ENCODE measurements at regions not wholly inside any gene's neighbourhood (a gene's known extent, or its start where the extent isn't known, plus 50 kb on each side); places are given as distances from the start of the nearest gene placed in this dataset.

DNA sequence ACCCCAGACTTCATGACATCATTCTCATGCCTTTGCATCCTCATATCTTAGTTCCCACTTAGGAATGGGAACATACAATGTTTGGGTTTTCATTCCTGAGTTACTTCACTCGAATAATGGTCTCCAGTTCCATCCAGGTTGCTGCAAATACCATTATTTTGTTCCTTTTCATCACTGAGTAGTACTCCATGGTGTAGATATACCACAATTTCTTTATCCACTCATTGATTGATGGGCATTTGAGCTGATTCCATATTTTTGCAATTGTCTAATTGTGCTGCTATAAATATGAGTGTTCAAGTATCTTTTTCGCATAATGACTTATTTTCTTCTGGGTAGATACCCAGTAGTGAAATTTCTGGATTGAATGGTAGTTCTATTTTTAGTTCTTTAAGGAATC, 1026.8 kb downstream of the STPG2 start:
- H3K9ac ChIP-seq (ENCODE audit: low read length in 3 of 3), result no peak overlapping the region
- H3K9me3 ChIP-seq (ENCODE audit: control insufficient read depth in 2 of 3, insufficient read depth in 1 of 3, low read length in 3 of 3), result no peaks in the 10 kb centered on the region
- DNase-seq (no peak), FAIRE-seq (no peak)
- intact Hi-C loops (cut with DNase I), result no loop called here
- no peak overlapping the region for H3K4me3 ChIP-seq (ENCODE audit: low read length in 3 of 3)
- H3K4me1 ChIP-seq (ENCODE audit: control insufficient read depth in 2 of 3, insufficient read depth in 2 of 3, low read depth in 1 of 3, low read length in 3 of 3), result no peaks in the 10 kb centered on the region
- TF ChIP-seq, protein P1, sequence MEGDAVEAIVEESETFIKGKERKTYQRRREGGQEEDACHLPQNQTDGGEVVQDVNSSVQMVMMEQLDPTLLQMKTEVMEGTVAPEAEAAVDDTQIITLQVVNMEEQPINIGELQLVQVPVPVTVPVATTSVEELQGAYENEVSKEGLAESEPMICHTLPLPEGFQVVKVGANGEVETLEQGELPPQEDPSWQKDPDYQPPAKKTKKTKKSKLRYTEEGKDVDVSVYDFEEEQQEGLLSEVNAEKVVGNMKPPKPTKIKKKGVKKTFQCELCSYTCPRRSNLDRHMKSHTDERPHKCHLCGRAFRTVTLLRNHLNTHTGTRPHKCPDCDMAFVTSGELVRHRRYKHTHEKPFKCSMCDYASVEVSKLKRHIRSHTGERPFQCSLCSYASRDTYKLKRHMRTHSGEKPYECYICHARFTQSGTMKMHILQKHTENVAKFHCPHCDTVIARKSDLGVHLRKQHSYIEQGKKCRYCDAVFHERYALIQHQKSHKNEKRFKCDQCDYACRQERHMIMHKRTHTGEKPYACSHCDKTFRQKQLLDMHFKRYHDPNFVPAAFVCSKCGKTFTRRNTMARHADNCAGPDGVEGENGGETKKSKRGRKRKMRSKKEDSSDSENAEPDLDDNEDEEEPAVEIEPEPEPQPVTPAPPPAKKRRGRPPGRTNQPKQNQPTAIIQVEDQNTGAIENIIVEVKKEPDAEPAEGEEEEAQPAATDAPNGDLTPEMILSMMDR (IDR thresholded peaks at IDR 0.05; ENCODE audit: borderline replicate concordance, extremely low read depth, insufficient read depth), result no peak
- H3K27ac ChIP-seq (ENCODE audit: low read depth in 2 of 2, low read length in 2 of 2), result no peak overlapping the region
- no peaks in the 10 kb centered on the region for H3K27me3 ChIP-seq (ENCODE audit: control insufficient read depth, insufficient read depth, low read length)
- H3K36me3 ChIP-seq (ENCODE audit: control insufficient read depth in 2 of 3, insufficient read depth in 3 of 3, low read length in 3 of 3), result no peaks in the 10 kb centered on the region

DNA sequence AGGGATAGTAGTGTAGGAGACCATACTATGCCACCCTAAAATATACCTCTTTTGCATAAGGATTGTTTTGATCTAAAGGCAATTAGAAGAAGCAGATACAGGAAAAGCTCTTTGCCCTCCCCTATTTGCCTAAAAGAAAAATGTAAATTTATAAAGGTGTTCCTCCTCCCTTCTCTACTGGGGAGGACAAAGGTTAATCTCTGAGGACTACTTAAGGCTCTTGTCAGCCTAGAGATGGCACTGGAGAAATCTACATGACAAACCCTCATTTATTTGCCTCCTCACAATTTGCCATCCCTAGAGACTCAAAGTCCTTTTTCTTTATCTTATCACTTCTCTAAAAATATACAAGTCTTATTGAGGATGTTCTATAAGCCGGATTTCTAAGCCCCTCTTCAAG, 1021.8 kb downstream of the STPG2 start:
- Histone ChIP-seq H3K4me3 (ENCODE audit: low read length in 3 of 3) (no peak overlapping the region), H3K9me3 (ENCODE audit: control insufficient read depth in 2 of 3, insufficient read depth in 1 of 3, low read length in 3 of 3) (no peaks in the 10 kb centered on the region), H3K4me1 (ENCODE audit: control insufficient read depth in 2 of 3, insufficient read depth in 2 of 3, low read depth in 1 of 3, low read length in 3 of 3) (no peaks in the 10 kb centered on the region), H3K9ac (ENCODE audit: low read length in 3 of 3) (no peak overlapping the region), H3K36me3 (ENCODE audit: control insufficient read depth in 2 of 3, insufficient read depth in 3 of 3, low read length in 3 of 3) (no peaks in the 10 kb centered on the region), H3K27me3 (ENCODE audit: control insufficient read depth, insufficient read depth, low read length) (no peaks in the 10 kb centered on the region), H3K27ac (ENCODE audit: low read depth in 2 of 2, low read length in 2 of 2) (no peak overlapping the region)
- TF ChIP-seq, protein P1 (IDR thresholded peaks at IDR 0.05; ENCODE audit: borderline replicate concordance, extremely low read depth, insufficient read depth), result no peak
- DNase-seq (no peak), FAIRE-seq (no peak)
- intact Hi-C loops (cut with DNase I), result no loop called here

DNA sequence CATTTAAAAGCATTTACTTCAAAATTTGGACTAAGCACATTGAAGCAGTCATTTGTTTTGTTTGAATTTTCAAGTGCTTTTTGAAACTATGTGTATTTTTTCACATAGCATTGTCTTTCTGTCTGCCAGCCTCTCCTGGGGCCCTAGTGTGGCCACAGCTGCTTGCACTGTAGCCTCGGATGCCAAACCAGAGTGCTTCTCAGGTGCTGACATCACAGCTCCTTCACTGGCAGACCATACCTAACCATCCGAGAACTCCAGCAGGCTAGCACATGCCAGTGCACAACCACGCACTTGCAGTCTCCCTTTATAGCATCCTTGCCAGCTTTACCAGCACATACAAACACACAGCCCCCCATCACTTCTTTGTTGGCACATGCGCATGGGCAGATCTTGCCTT, 1019.7 kb downstream of the STPG2 start:
- H3K36me3 ChIP-seq (ENCODE audit: control insufficient read depth in 2 of 3, insufficient read depth in 3 of 3, low read length in 3 of 3), result no peaks in the 10 kb centered on the region
- FAIRE-seq (no peak), DNase-seq (no peak)
- no peaks in the 10 kb centered on the region for H3K27me3 ChIP-seq (ENCODE audit: control insufficient read depth, insufficient read depth, low read length)
- TF ChIP-seq, protein P1 (IDR thresholded peaks at IDR 0.05; ENCODE audit: borderline replicate concordance, extremely low read depth, insufficient read depth), result no peak
- intact Hi-C loops (cut with DNase I), result no loop called here
- H3K27ac ChIP-seq (ENCODE audit: low read depth in 2 of 2, low read length in 2 of 2), result no peak overlapping the region
- no peaks in the 10 kb centered on the region for H3K4me1 ChIP-seq (ENCODE audit: control insufficient read depth in 2 of 3, insufficient read depth in 2 of 3, low read depth in 1 of 3, low read length in 3 of 3)
- no peaks in the 10 kb centered on the region for H3K9me3 ChIP-seq (ENCODE audit: control insufficient read depth in 2 of 3, insufficient read depth in 1 of 3, low read length in 3 of 3)
- H3K9ac ChIP-seq (ENCODE audit: low read length in 3 of 3), result no peak overlapping the region
- H3K4me3 ChIP-seq (ENCODE audit: low read length in 3 of 3), result no peak overlapping the region

DNA sequence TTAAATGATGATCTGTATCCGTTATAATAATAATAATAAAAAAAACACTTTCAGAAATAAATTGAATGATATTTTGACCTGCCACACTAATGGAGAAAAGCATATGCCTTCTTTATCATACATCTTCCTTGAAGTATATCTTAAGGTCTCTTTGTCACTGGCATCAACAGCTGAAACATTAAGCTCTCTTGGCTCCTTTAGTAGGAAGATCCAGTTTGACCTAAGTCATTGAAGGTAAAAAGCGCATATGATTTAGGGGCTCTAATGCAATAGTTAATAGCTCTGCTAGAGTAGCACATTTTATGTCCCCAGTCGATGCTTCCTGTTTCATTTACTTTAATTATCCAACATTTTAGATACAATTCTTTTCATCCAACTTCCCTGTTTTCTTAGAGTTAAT, 1010.8 kb downstream of the STPG2 start:
- DNase-seq, result no peak
- TF ChIP-seq, protein P1 (IDR thresholded peaks at IDR 0.05; ENCODE audit: borderline replicate concordance, extremely low read depth, insufficient read depth), result no peak
- no peaks in the 10 kb centered on the region for H3K9me3 ChIP-seq (ENCODE audit: control insufficient read depth in 2 of 3, insufficient read depth in 1 of 3, low read length in 3 of 3)
- no peak overlapping the region for H3K9ac ChIP-seq (ENCODE audit: low read length in 3 of 3)
- H3K27ac ChIP-seq (ENCODE audit: low read depth in 2 of 2, low read length in 2 of 2), result no peak overlapping the region
- H3K4me1 ChIP-seq (ENCODE audit: control insufficient read depth in 2 of 3, insufficient read depth in 2 of 3, low read depth in 1 of 3, low read length in 3 of 3), result no peaks in the 10 kb centered on the region
- no peak overlapping the region for H3K4me3 ChIP-seq (ENCODE audit: low read length in 3 of 3)
- no peak for FAIRE-seq
- intact Hi-C loops (cut with DNase I), result no loop called here
- H3K27me3 ChIP-seq (ENCODE audit: control insufficient read depth, insufficient read depth, low read length), result no peaks in the 10 kb centered on the region
- H3K36me3 ChIP-seq (ENCODE audit: control insufficient read depth in 2 of 3, insufficient read depth in 3 of 3, low read length in 3 of 3), result no peaks in the 10 kb centered on the region

All from kidney (tissue), 13 donors.